Neural progenitor cell (in vitro differentiated cells): ENCODE measurements at regions not wholly inside any gene's neighbourhood (a gene's known extent, or its start where the extent isn't known, plus 50 kb on each side); places are given as distances from the start of the nearest gene placed in this dataset.

Source experiments
- DNase-seq: peaks from one replicate; pipeline ENCODE4 v3.0.0-alpha.2; 2016; ENCODE audit warnings: low spot score
- H2AFZ ChIP-seq: fragments of 200-600 bp; sonication (generic); replicated peaks from 2 replicates; pipeline ENCODE4 v1.6.1; 2016; ENCODE audit warnings: antibody characterized with exemption
- H3F3A ChIP-seq: fragments of 200-600 bp; sonication (generic); 2 replicates; pipeline ENCODE4 v1.6.1; 2016; ENCODE audit warnings: antibody characterized with exemption, low read depth
- H3K27ac ChIP-seq: fragments of 200-600 bp; sonication (generic); 2 replicates; pipeline ENCODE4 v1.5.1; 2016; ENCODE audit warnings: mild to moderate bottlenecking
- H3K27me3 ChIP-seq: fragments of 200-600 bp; sonication (generic); 2 replicates; pipeline ENCODE4 v1.6.1; 2016; ENCODE audit warnings: mild to moderate bottlenecking, moderate library complexity
- H3K36me3 ChIP-seq: fragments of 200-600 bp; sonication (generic); 2 replicates; pipeline ENCODE4 v1.5.1; 2016
- H3K4me1 ChIP-seq: fragments of 200-600 bp; sonication (generic); 2 replicates; pipeline ENCODE4 v1.6.1; 2016; ENCODE audit warnings: mixed run types
- H3K4me2 ChIP-seq: fragments of 200-600 bp; sonication (generic); 2 replicates; pipeline ENCODE4 v1.6.1; 2016
- H3K4me3 ChIP-seq: fragments of 200-600 bp; sonication (generic); 2 replicates; pipeline ENCODE4 v1.5.1; 2016
- H3K79me2 ChIP-seq: fragments of 200-600 bp; sonication (generic); 2 replicates; pipeline ENCODE4 v1.6.1; 2016; ENCODE audit warnings: low read depth
- H3K9ac ChIP-seq: fragments of 200-600 bp; sonication (generic); 2 replicates; pipeline ENCODE4 v1.6.1; 2016
- H3K9me3 ChIP-seq: fragments of 200-600 bp; sonication (generic); 2 replicates; pipeline ENCODE4 v1.5.1; 2016; ENCODE audit warnings: low read depth
- H4K20me1 ChIP-seq: fragments of 200-600 bp; sonication (generic); 2 replicates; pipeline ENCODE4 v1.6.1; 2016; ENCODE audit warnings: low read depth
- H3K27ac Mint-ChIP-seq: 3 replicates; pipeline ENCODE4 v1.8.0; 2021; ENCODE audit warnings: mixed read lengths
- H3K27me3 Mint-ChIP-seq: 2 replicates; pipeline ENCODE4 v1.8.0; 2022; ENCODE audit warnings: low read depth, mild to moderate bottlenecking, inconsistent platforms, moderate library complexity, mixed read lengths; ENCODE audit not compliant: insufficient read depth
- H3K36me3 Mint-ChIP-seq: 3 replicates; pipeline ENCODE4 v1.8.0; 2021; ENCODE audit warnings: mixed read lengths
- H3K4me1 Mint-ChIP-seq: 3 replicates; pipeline ENCODE4 v1.8.0; 2021; ENCODE audit warnings: mixed read lengths
- H3K4me3 Mint-ChIP-seq: 3 replicates; pipeline ENCODE4 v1.8.0; 2021; ENCODE audit warnings: mild to moderate bottlenecking, moderate library complexity, mixed read lengths
- H3K9me3 Mint-ChIP-seq: 3 replicates; pipeline ENCODE4 v1.8.0; 2020; ENCODE audit warnings: mixed read lengths
- EZH2 ChIP-seq: fragments of 200-600 bp; sonication (generic); IDR thresholded peaks from 2 replicates; pipeline ENCODE4 v1.6.1; 2017; ENCODE audit warnings: antibody characterized with exemption, mild to moderate bottlenecking, moderate library complexity
- EZH2phosphoT487 ChIP-seq: fragments of 200-600 bp; sonication (generic); IDR thresholded peaks from 2 replicates; pipeline ENCODE4 v1.6.1; 2017; ENCODE audit warnings: antibody characterized with exemption
- TF ChIP-seq, protein P1 (sequence below): fragments of 200-600 bp; sonication (generic); IDR thresholded peaks from 2 replicates; pipeline ENCODE4 v1.5.1; 2017; ENCODE audit warnings: antibody characterized with exemption, mild to moderate bottlenecking

DNA sequence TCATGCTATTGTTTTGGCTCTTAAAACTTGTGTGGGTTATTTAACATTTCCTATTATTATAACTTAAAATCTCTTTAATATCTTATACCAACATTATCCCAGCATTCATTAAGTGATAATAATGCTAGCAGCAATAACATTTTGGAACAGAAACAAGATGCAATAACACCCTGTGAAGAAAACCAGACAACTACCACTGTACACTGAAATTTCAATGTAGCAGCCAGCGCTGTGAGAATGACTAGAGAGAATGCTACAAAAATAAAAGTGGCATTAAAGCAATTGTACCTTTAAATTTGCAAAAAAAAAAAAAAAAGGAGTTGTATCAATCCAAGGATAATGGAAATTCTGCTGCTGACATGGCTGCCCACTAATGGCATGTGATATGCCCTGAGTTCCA is 269.9 kb downstream of the TTC32 start:
- no peaks in the 10 kb centered on the region for H3K36me3 Mint-ChIP-seq
- TF ChIP-seq EZH2 (no peak), EZH2phosphoT487 (no peak)
- TF ChIP-seq, protein P1, sequence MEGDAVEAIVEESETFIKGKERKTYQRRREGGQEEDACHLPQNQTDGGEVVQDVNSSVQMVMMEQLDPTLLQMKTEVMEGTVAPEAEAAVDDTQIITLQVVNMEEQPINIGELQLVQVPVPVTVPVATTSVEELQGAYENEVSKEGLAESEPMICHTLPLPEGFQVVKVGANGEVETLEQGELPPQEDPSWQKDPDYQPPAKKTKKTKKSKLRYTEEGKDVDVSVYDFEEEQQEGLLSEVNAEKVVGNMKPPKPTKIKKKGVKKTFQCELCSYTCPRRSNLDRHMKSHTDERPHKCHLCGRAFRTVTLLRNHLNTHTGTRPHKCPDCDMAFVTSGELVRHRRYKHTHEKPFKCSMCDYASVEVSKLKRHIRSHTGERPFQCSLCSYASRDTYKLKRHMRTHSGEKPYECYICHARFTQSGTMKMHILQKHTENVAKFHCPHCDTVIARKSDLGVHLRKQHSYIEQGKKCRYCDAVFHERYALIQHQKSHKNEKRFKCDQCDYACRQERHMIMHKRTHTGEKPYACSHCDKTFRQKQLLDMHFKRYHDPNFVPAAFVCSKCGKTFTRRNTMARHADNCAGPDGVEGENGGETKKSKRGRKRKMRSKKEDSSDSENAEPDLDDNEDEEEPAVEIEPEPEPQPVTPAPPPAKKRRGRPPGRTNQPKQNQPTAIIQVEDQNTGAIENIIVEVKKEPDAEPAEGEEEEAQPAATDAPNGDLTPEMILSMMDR, result no peak
- no peak for DNase-seq
- no peak overlapping the region for H3K4me3 Mint-ChIP-seq
- Histone ChIP-seq H3K4me3 (no peak overlapping the region), H3K36me3 (no peaks in the 10 kb centered on the region), H4K20me1 (no peaks in the 10 kb centered on the region), H2AFZ (no peak overlapping the region), H3K4me1 (no peaks in the 10 kb centered on the region), H3K9me3 (no peaks in the 10 kb centered on the region), H3K27me3 (no peaks in the 10 kb centered on the region), H3K79me2 (no peaks in the 10 kb centered on the region), H3F3A (no peaks in the 10 kb centered on the region), H3K9ac (no peak overlapping the region), H3K27ac (no peak overlapping the region), H3K4me2 (no peak overlapping the region)
- peaks cover 1% of the 10 kb centered on the region for H3K27me3 Mint-ChIP-seq
- no peaks in the 10 kb centered on the region for H3K4me1 Mint-ChIP-seq
- no peak overlapping the region for H3K27ac Mint-ChIP-seq
- H3K9me3 Mint-ChIP-seq, result no peaks in the 10 kb centered on the region

- no peaks in the 10 kb centered on the region for H3K4me1 Mint-ChIP-seq
- Histone ChIP-seq H3K27me3 (no peaks in the 10 kb centered on the region), H3K9me3 (no peaks in the 10 kb centered on the region), H3F3A (no peaks in the 10 kb centered on the region), H3K27ac (no peak overlapping the region), H2AFZ (no peak overlapping the region), H3K4me1 (no peaks in the 10 kb centered on the region), H3K9ac (no peak overlapping the region), H3K36me3 (no peaks in the 10 kb centered on the region), H3K4me3 (no peak overlapping the region), H4K20me1 (no peaks in the 10 kb centered on the region), H3K4me2 (no peak overlapping the region), H3K79me2 (no peaks in the 10 kb centered on the region)
- no peak for DNase-seq
- no peaks in the 10 kb centered on the region for H3K36me3 Mint-ChIP-seq
- TF ChIP-seq EZH2phosphoT487 (no peak), EZH2 (no peak)
- TF ChIP-seq, protein P1, result no peak
- peaks cover 3% of the 10 kb centered on the region for H3K27me3 Mint-ChIP-seq
- no peak overlapping the region for H3K27ac Mint-ChIP-seq
- no peak overlapping the region for H3K4me3 Mint-ChIP-seq
- H3K9me3 Mint-ChIP-seq, result no peaks in the 10 kb centered on the region
Measured at GRCh38 chr2:19630921-19631320, 270.9 kb downstream of the TTC32 start.

GRCh38 chr2:19627359-19627758 is 268.9 kb upstream of the OSR1 start:
- H3K27ac Mint-ChIP-seq, result no peak overlapping the region
- TF ChIP-seq, protein P1, result no peak
- TF ChIP-seq EZH2 (no peak), EZH2phosphoT487 (no peak)
- no peaks in the 10 kb centered on the region for H3K9me3 ChIP-seq
- no peaks in the 10 kb centered on the region for H3K4me1 ChIP-seq
- H3K27me3 Mint-ChIP-seq, result peaks cover 3% of the 10 kb centered on the region
- no peak overlapping the region for H3K4me3 Mint-ChIP-seq
- H3K79me2 ChIP-seq, result no peaks in the 10 kb centered on the region
- H3K36me3 Mint-ChIP-seq, result no peaks in the 10 kb centered on the region
- H3K36me3 ChIP-seq, result no peaks in the 10 kb centered on the region
- DNase-seq, result no peak
- H3K4me2 ChIP-seq, result no peak overlapping the region
- no peaks in the 10 kb centered on the region for H3K27me3 ChIP-seq
- no peak overlapping the region for H3K9ac ChIP-seq
- H3K27ac ChIP-seq, result no peak overlapping the region
- H3F3A ChIP-seq, result no peaks in the 10 kb centered on the region
- H3K9me3 Mint-ChIP-seq, result no peaks in the 10 kb centered on the region
- H3K4me1 Mint-ChIP-seq, result no peaks in the 10 kb centered on the region
- no peak overlapping the region for H3K4me3 ChIP-seq
- H2AFZ ChIP-seq, result no peak overlapping the region
- no peaks in the 10 kb centered on the region for H4K20me1 ChIP-seq
